ENCODE measurements at regions not wholly inside any gene's neighbourhood (a gene's known extent, or its start where the extent isn't known, plus 50 kb on each side); places are given as distances from the start of the nearest gene placed in this dataset.

DNA sequence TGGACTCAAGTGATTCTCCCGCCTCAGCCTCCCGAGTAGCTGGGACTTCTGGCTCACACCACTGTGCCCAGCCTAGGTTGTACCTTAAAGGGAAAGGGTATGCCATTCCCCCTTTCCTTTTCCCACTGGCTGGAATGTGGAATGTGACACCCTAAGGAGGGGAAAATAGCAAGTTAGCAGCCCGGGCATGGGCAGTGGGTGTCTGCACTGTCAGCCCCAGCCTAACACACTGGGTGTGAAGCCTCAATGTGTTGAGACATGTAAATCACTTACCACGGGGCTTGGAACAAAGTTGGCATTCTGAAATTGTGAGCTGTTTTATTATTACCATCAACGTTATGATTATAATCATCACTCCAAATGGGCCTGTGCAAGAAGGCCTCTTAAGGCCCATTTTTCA lies 80.8 kb upstream of the PTPN1 start:
- TF ChIP-seq, protein P1, sequence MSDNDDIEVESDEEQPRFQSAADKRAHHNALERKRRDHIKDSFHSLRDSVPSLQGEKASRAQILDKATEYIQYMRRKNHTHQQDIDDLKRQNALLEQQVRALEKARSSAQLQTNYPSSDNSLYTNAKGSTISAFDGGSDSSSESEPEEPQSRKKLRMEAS (IDR thresholded peaks at IDR 0.05; ENCODE audit: insufficient read depth, insufficient read length), result no peak
- TF ChIP-seq EZH2 (IDR thresholded peaks at IDR 0.05; ENCODE audit: borderline replicate concordance, low read depth, low read length, severe bottlenecking) (no peak), GATA2 (IDR thresholded peaks at IDR 0.05; ENCODE audit: insufficient read depth, insufficient read length, low read depth, low read length) (no peak), MYC (IDR thresholded peaks at IDR 0.05; ENCODE audit: low read depth, low read length) (no peak), POLR2A (IDR thresholded peaks at IDR 0.05; ENCODE audit: low read depth, low read length) (no peak), POLR2AphosphoS5 (IDR thresholded peaks at IDR 0.05; ENCODE audit: insufficient read depth, low read depth, low read length) (no peak), FOS (IDR thresholded peaks at IDR 0.05; ENCODE audit: borderline replicate concordance, insufficient read depth, low read length) (no peak), JUN (IDR thresholded peaks at IDR 0.05; ENCODE audit: borderline replicate concordance, insufficient read depth, insufficient read length, low read depth) (no peak)
- TF ChIP-seq, protein P2, sequence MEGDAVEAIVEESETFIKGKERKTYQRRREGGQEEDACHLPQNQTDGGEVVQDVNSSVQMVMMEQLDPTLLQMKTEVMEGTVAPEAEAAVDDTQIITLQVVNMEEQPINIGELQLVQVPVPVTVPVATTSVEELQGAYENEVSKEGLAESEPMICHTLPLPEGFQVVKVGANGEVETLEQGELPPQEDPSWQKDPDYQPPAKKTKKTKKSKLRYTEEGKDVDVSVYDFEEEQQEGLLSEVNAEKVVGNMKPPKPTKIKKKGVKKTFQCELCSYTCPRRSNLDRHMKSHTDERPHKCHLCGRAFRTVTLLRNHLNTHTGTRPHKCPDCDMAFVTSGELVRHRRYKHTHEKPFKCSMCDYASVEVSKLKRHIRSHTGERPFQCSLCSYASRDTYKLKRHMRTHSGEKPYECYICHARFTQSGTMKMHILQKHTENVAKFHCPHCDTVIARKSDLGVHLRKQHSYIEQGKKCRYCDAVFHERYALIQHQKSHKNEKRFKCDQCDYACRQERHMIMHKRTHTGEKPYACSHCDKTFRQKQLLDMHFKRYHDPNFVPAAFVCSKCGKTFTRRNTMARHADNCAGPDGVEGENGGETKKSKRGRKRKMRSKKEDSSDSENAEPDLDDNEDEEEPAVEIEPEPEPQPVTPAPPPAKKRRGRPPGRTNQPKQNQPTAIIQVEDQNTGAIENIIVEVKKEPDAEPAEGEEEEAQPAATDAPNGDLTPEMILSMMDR (IDR thresholded peaks at IDR 0.05; ENCODE audit: extremely low read depth in 1 of 2, insufficient read depth in 1 of 2, low read depth in 1 of 2, low read length in 2 of 2), result no peak
- Histone ChIP-seq H3K4me3 (replicated peaks in 1 of 3; ENCODE audit: insufficient read depth in 1 of 3, low read depth in 1 of 3, low read length in 3 of 3) (no peak overlapping the region), H3K9me1 (replicated peaks; ENCODE audit: control insufficient read depth, extremely low read depth, insufficient read depth, low read length) (no peaks in the 10 kb centered on the region), H3K4me1 (ENCODE audit: control insufficient read depth, extremely low read depth, insufficient read depth, low read length) (peaks cover 2% of the 10 kb centered on the region), H3K9me3 (replicated peaks; ENCODE audit: control insufficient read depth, insufficient read depth, low read length) (no peaks in the 10 kb centered on the region), H3K4me2 (ENCODE audit: insufficient read depth, low read length) (no peak overlapping the region), H4K20me1 (replicated peaks; ENCODE audit: control insufficient read depth, extremely low read depth, insufficient read depth, low read length) (no peaks in the 10 kb centered on the region), H3K27me3 (ENCODE audit: control insufficient read depth in 2 of 2, insufficient read depth in 2 of 2, low read length in 2 of 2) (no peaks in the 10 kb centered on the region), H3K36me3 (ENCODE audit: control insufficient read depth in 2 of 2, extremely low read depth in 1 of 2, insufficient read depth in 2 of 2, low read length in 2 of 2) (no peaks in the 10 kb centered on the region), H3K9ac (replicated peaks; ENCODE audit: extremely low read depth, insufficient read depth, low read length) (no peak overlapping the region), H2AFZ (ENCODE audit: low read depth, low read length) (no peak overlapping the region), H3K79me2 (ENCODE audit: control insufficient read depth, insufficient read depth, low read length) (no peaks in the 10 kb centered on the region), H3K27ac (ENCODE audit: insufficient read depth, low read depth, low read length) (no peak overlapping the region)
- DNase-seq (ENCODE audit: low read depth, low spot score), result no peak
- dilution Hi-C loops (cut with MboI; ENCODE audit: extremely low pct_ligation_motif_present, low sequenced_read_pairs) (no loop called here), intact Hi-C loops (cut with micrococcal nuclease) (no loop called here)
- ChIA-PET POLR2A (no interaction called here), CTCF (no interaction called here)
- FAIRE-seq, result no peak
- no TSS peak for BruUV-seq (replicated peaks)

All from endothelial cell of umbilical vein (primary cell).